ENCODE measurements at regions not wholly inside any gene's neighbourhood (a gene's known extent, or its start where the extent isn't known, plus 50 kb on each side); places are given as distances from the start of the nearest gene placed in this dataset.

- Histone ChIP-seq H4K8ac (ENCODE audit: low read depth, low read length) (no peak overlapping the region), H2BK120ac (ENCODE audit: insufficient read depth, low read length, poor library complexity) (no peak overlapping the region), H3K27ac (ENCODE audit: low read depth, low read length) (no peak overlapping the region), H3K4me3 (ENCODE audit: low read depth, low read length) (no peak overlapping the region), H3K79me2 (ENCODE audit: control insufficient read depth, insufficient read depth, low read length, poor library complexity) (no peaks in the 10 kb centered on the region), H3K14ac (ENCODE audit: low read length) (no peak overlapping the region), H3K18ac (ENCODE audit: low read length) (no peak overlapping the region), H2AK5ac (ENCODE audit: low read length) (no peak overlapping the region), H3K23ac (ENCODE audit: low read length) (no peak overlapping the region), H4K91ac (ENCODE audit: low read depth, low read length) (no peak overlapping the region), H3K79me1 (ENCODE audit: low read length) (no peaks in the 10 kb centered on the region), H3K9ac (ENCODE audit: low read length) (no peak overlapping the region), H3K27me3 (ENCODE audit: insufficient read depth, low read length) (no peaks in the 10 kb centered on the region), H3K36me3 (ENCODE audit: control insufficient read depth in 1 of 2, insufficient read depth in 2 of 2, low read length in 2 of 2) (no peaks in the 10 kb centered on the region), H3K4me2 (ENCODE audit: low read length) (no peak overlapping the region), H2BK12ac (ENCODE audit: low read length) (no peak overlapping the region), H3K4ac (ENCODE audit: low read depth, low read length) (no peak overlapping the region), H3K9me3 (ENCODE audit: insufficient read depth, low read depth, low read length) (peaks cover 6% of the 10 kb centered on the region), H2AFZ (ENCODE audit: insufficient read depth, low read length, poor library complexity) (no peak overlapping the region), H4K12ac (ENCODE audit: low read depth, low read length) (no peak overlapping the region), H3K4me1 (ENCODE audit: control insufficient read depth in 1 of 2, insufficient read depth in 2 of 2, low read length in 2 of 2) (no peaks in the 10 kb centered on the region), H2BK5ac (ENCODE audit: low read depth, low read length, poor library complexity) (no peak overlapping the region)
- no peak for DNase-seq
- no CpG with 5 or more reads among the region's 9 CpGs for WGBS (ENCODE audit: extremely low coverage, insufficient coverage, insufficient read length)
These were observed 409.4 kb upstream of the CD180 start for GRCh38 chr5:67605730-67606585.

GRCh38 chr5:67591491-67591890, 394.9 kb upstream of the CD180 start:
- Histone ChIP-seq H2BK120ac (ENCODE audit: insufficient read depth, low read length, poor library complexity) (no peak overlapping the region), H3K79me1 (ENCODE audit: low read length) (no peaks in the 10 kb centered on the region), H3K14ac (ENCODE audit: low read length) (no peak overlapping the region), H3K4me3 (ENCODE audit: low read depth, low read length) (no peak overlapping the region), H2AFZ (ENCODE audit: insufficient read depth, low read length, poor library complexity) (no peak overlapping the region), H3K79me2 (ENCODE audit: control insufficient read depth, insufficient read depth, low read length, poor library complexity) (no peaks in the 10 kb centered on the region), H3K4me2 (ENCODE audit: low read length) (no peak overlapping the region), H2BK12ac (ENCODE audit: low read length) (no peak overlapping the region), H3K18ac (ENCODE audit: low read length) (no peak overlapping the region), H3K9me3 (ENCODE audit: insufficient read depth, low read depth, low read length) (peaks cover 4% of the 10 kb centered on the region), H3K27me3 (ENCODE audit: insufficient read depth, low read length) (no peaks in the 10 kb centered on the region), H3K23ac (ENCODE audit: low read length) (no peak overlapping the region), H4K12ac (ENCODE audit: low read depth, low read length) (no peak overlapping the region), H3K36me3 (ENCODE audit: control insufficient read depth in 1 of 2, insufficient read depth in 2 of 2, low read length in 2 of 2) (no peaks in the 10 kb centered on the region), H3K4me1 (ENCODE audit: control insufficient read depth in 1 of 2, insufficient read depth in 2 of 2, low read length in 2 of 2) (no peaks in the 10 kb centered on the region), H4K8ac (ENCODE audit: low read depth, low read length) (no peak overlapping the region), H3K27ac (ENCODE audit: low read depth, low read length) (no peak overlapping the region), H3K4ac (ENCODE audit: low read depth, low read length) (no peak overlapping the region), H3K9ac (ENCODE audit: low read length) (no peak overlapping the region), H2BK5ac (ENCODE audit: low read depth, low read length, poor library complexity) (no peak overlapping the region), H4K91ac (ENCODE audit: low read depth, low read length) (no peak overlapping the region), H2AK5ac (ENCODE audit: low read length) (no peak overlapping the region)
- DNase-seq = no peak
- no CpG with 5 or more reads among the region's 3 CpGs for WGBS (ENCODE audit: extremely low coverage, insufficient coverage, insufficient read length)

- Histone ChIP-seq H3K4ac (ENCODE audit: low read depth, low read length) (no peak overlapping the region), H4K12ac (ENCODE audit: low read depth, low read length) (no peak overlapping the region), H3K14ac (ENCODE audit: low read length) (no peak overlapping the region), H2BK12ac (ENCODE audit: low read length) (no peak overlapping the region), H3K9ac (ENCODE audit: low read length) (no peak overlapping the region), H3K79me2 (ENCODE audit: control insufficient read depth, insufficient read depth, low read length, poor library complexity) (no peaks in the 10 kb centered on the region), H3K18ac (ENCODE audit: low read length) (no peak overlapping the region), H4K8ac (ENCODE audit: low read depth, low read length) (no peak overlapping the region), H3K9me3 (ENCODE audit: insufficient read depth, low read depth, low read length) (peaks cover 2% of the 10 kb centered on the region), H3K27me3 (ENCODE audit: insufficient read depth, low read length) (no peaks in the 10 kb centered on the region), H3K36me3 (ENCODE audit: control insufficient read depth in 1 of 2, insufficient read depth in 2 of 2, low read length in 2 of 2) (no peaks in the 10 kb centered on the region), H2AFZ (ENCODE audit: insufficient read depth, low read length, poor library complexity) (no peak overlapping the region), H2AK5ac (ENCODE audit: low read length) (no peak overlapping the region), H2BK5ac (ENCODE audit: low read depth, low read length, poor library complexity) (no peak overlapping the region), H2BK120ac (ENCODE audit: insufficient read depth, low read length, poor library complexity) (no peak overlapping the region), H3K79me1 (ENCODE audit: low read length) (no peaks in the 10 kb centered on the region), H3K4me3 (ENCODE audit: low read depth, low read length) (no peak overlapping the region), H3K23ac (ENCODE audit: low read length) (no peak overlapping the region), H3K4me1 (ENCODE audit: control insufficient read depth in 1 of 2, insufficient read depth in 2 of 2, low read length in 2 of 2) (no peaks in the 10 kb centered on the region), H3K4me2 (ENCODE audit: low read length) (no peak overlapping the region), H3K27ac (ENCODE audit: low read depth, low read length) (no peak overlapping the region), H4K91ac (ENCODE audit: low read depth, low read length) (no peak overlapping the region)
- WGBS (ENCODE audit: extremely low coverage, insufficient coverage, insufficient read length) = no CpG with 5 or more reads among the region's 2 CpGs
- DNase-seq = no peak
These were observed 391.8 kb upstream of the CD180 start for GRCh38 chr5:67588389-67588788.

- Histone ChIP-seq H4K91ac (ENCODE audit: low read depth, low read length) (no peak overlapping the region), H3K27me3 (ENCODE audit: insufficient read depth, low read length) (no peaks in the 10 kb centered on the region), H2BK12ac (ENCODE audit: low read length) (no peak overlapping the region), H4K8ac (ENCODE audit: low read depth, low read length) (no peak overlapping the region), H3K79me2 (ENCODE audit: control insufficient read depth, insufficient read depth, low read length, poor library complexity) (no peaks in the 10 kb centered on the region), H3K9ac (ENCODE audit: low read length) (no peak overlapping the region), H3K18ac (ENCODE audit: low read length) (no peak overlapping the region), H3K4me2 (ENCODE audit: low read length) (no peak overlapping the region), H2BK5ac (ENCODE audit: low read depth, low read length, poor library complexity) (no peak overlapping the region), H2AFZ (ENCODE audit: insufficient read depth, low read length, poor library complexity) (no peak overlapping the region), H3K27ac (ENCODE audit: low read depth, low read length) (no peak overlapping the region), H3K9me3 (ENCODE audit: insufficient read depth, low read depth, low read length) (no peaks in the 10 kb centered on the region), H3K36me3 (ENCODE audit: control insufficient read depth in 1 of 2, insufficient read depth in 2 of 2, low read length in 2 of 2) (no peaks in the 10 kb centered on the region), H4K12ac (ENCODE audit: low read depth, low read length) (no peak overlapping the region), H3K14ac (ENCODE audit: low read length) (no peak overlapping the region), H2BK120ac (ENCODE audit: insufficient read depth, low read length, poor library complexity) (no peak overlapping the region), H3K23ac (ENCODE audit: low read length) (no peak overlapping the region), H3K4ac (ENCODE audit: low read depth, low read length) (no peak overlapping the region), H3K4me3 (ENCODE audit: low read depth, low read length) (no peak overlapping the region), H3K79me1 (ENCODE audit: low read length) (no peaks in the 10 kb centered on the region), H3K4me1 (ENCODE audit: control insufficient read depth in 1 of 2, insufficient read depth in 2 of 2, low read length in 2 of 2) (peaks cover 0 to 2% of the 10 kb centered on the region in 2 experiments), H2AK5ac (ENCODE audit: low read length) (no peak overlapping the region)
- no peak for DNase-seq
These were observed 384.6 kb upstream of the CD180 start for GRCh38 chr5:67581203-67581602.
